Neural progenitor cell (in vitro differentiated cells): ENCODE measurements at regions not wholly inside any gene's neighbourhood (a gene's known extent, or its start where the extent isn't known, plus 50 kb on each side); places are given as distances from the start of the nearest gene placed in this dataset.

Source experiments
- CTCF ChIP-seq: fragments of 200-600 bp; sonication (generic); IDR thresholded peaks from 2 replicates; pipeline ENCODE4 v1.5.1; 2017; ENCODE audit warnings: antibody characterized with exemption, mild to moderate bottlenecking
- EZH2 ChIP-seq: fragments of 200-600 bp; sonication (generic); IDR thresholded peaks from 2 replicates; pipeline ENCODE4 v1.6.1; 2017; ENCODE audit warnings: antibody characterized with exemption, mild to moderate bottlenecking, moderate library complexity
- EZH2phosphoT487 ChIP-seq: fragments of 200-600 bp; sonication (generic); IDR thresholded peaks from 2 replicates; pipeline ENCODE4 v1.6.1; 2017; ENCODE audit warnings: antibody characterized with exemption

- no peak for TF ChIP-seq CTCF
- no peak for TF ChIP-seq EZH2
- TF ChIP-seq EZH2phosphoT487 = no peak
These were observed 1073.4 kb upstream of the ZEB2 start for GRCh38 chr2:145593280-145593679.
